Posterior cingulate gyrus (tissue), 11 donors: ENCODE measurements at regions not wholly inside any gene's neighbourhood (a gene's known extent, or its start where the extent isn't known, plus 50 kb on each side); places are given as distances from the start of the nearest gene placed in this dataset.
"Not testable (repeated sequence)": the region's sequence is repeated elsewhere in the genome, so short reads cannot be mapped to it uniquely, and the experiment has no call there.

Source experiments
- DNase-seq, 10 donors: peaks; one replicate each; pipeline versions ENCODE4 v3.0.0 to v3.0.0-alpha.2; 2020 to 2021; ENCODE audit warnings: mixed read lengths in 3 of 10
- intact Hi-C: fragments of 100-400 bp; cut with DNase I; formaldehyde crosslinking; loops from one replicate; pipeline ENCODE4 v1.15.1; 2023

- intact Hi-C loops: loop anchor here (10.0 kb wide), 1 partner anchor 170 kb away; no protein-coding TSS in a partner anchor
- no peak for DNase-seq
Measured at GRCh38 chr2:236345081-236345714, 81.0 kb upstream of the ASB18 start.

DNA sequence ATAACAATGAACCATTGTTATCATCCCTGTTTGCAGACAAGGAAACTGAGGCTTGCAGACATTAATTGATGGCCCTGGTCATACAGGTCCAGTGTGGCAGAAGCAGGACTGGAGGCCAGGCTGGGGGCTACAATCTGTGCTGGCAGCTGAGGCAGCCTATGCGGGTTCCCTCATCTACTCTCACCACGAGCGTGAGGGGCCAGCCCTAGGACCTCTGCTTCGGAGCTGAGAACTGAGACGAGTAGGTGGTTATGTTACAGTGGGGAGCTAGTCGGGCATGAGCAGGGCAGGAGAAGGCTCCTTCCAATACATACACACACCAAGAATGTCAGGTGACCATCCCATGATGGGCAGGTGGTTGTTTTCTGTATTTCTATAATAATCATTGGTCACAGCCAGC lies 82.2 kb upstream of the ASB18 start:
- intact Hi-C loops: loop anchor here (10.0 kb wide), 1 partner anchor 168 kb away; no protein-coding TSS in a partner anchor
- no peak for DNase-seq

GRCh38 chr2:236348279-236348678 lies 84.1 kb upstream of the ASB18 start:
- no peak for DNase-seq
- intact Hi-C loops: loop anchor here (10.0 kb wide), 1 partner anchor 167 kb away; no protein-coding TSS in a partner anchor

- DNase-seq: no peak
- intact Hi-C loops: loop anchor here (10.0 kb wide), 1 partner anchor 166 kb away; no protein-coding TSS in a partner anchor
Measured at GRCh38 chr2:236348976-236349375, 84.8 kb upstream of the ASB18 start.

DNA sequence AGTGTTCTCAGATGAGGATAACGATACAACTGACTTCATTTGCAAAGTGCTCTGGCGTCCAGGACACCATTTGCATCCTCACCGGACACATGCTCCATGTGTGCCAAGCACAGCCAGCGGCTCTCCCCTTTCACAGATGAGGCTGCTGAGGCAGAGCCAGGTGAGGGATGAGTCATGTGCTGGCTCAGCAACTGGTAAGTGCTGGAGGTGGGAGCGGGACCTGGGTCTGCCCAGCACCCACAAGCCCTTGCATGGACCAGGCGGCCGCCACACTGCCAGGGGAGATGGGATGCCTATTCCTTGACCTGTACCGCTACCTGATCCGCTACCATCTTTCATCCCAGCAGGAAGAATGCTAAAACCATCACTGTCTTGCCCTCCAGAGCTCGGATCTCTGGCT lies 86.2 kb upstream of the ASB18 start:
- DNase-seq: no peak

DNA sequence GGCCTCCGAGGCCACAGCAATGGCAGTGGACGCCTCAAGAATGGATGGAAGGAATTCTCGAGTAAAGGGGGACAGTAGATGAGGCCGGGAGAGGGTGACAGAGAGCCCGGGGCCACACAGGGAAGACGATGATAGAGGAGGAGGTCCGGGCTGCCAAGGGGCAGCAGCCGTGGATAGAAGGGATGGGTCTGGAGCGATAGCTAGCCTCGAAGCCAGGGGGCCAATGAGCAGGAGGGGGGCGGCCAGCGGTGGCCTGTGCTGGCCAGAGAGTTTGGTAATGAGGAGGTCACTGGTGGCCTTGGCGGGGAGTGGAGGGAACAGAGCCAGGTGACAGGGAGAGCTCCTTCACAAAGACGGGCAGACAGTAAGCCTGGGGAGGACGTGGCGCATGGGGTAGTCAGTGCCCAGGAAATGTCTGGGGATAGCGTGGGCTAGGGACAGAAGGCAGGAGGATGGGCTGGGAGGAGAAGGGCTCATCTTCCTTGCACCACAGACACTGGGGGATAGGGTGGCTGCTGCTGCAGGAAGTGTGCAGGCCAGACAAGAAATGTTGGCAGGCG lies 87.8 kb upstream of the ASB18 start:
- intact Hi-C loops: loop anchor here (2.0 kb wide), 2 partner anchors 217 to 709 kb away; partner anchors contain the start of gene ACKR3
- peak in 1 of 10 donors; percentile 77 for DNase-seq

More for the DNA sequence above, 86.2 kb upstream of the ASB18 start:
- intact Hi-C loops: no loop called here

GRCh38 chr2:236352761-236353593 lies 88.8 kb upstream of the ASB18 start:
- intact Hi-C loops: loop anchor here (2.0 kb wide), 2 partner anchors 216 to 708 kb away; partner anchors contain the start of gene ACKR3
- DNase-seq: no peak

GRCh38 chr2:236353594-236353942 lies 89.4 kb upstream of the ASB18 start:
- intact Hi-C loops: loop anchor here (2.0 kb wide), 2 partner anchors 215 to 707 kb away; partner anchors contain the start of gene ACKR3
- peak in 1 of 10 donors; percentile 65 for DNase-seq

DNA sequence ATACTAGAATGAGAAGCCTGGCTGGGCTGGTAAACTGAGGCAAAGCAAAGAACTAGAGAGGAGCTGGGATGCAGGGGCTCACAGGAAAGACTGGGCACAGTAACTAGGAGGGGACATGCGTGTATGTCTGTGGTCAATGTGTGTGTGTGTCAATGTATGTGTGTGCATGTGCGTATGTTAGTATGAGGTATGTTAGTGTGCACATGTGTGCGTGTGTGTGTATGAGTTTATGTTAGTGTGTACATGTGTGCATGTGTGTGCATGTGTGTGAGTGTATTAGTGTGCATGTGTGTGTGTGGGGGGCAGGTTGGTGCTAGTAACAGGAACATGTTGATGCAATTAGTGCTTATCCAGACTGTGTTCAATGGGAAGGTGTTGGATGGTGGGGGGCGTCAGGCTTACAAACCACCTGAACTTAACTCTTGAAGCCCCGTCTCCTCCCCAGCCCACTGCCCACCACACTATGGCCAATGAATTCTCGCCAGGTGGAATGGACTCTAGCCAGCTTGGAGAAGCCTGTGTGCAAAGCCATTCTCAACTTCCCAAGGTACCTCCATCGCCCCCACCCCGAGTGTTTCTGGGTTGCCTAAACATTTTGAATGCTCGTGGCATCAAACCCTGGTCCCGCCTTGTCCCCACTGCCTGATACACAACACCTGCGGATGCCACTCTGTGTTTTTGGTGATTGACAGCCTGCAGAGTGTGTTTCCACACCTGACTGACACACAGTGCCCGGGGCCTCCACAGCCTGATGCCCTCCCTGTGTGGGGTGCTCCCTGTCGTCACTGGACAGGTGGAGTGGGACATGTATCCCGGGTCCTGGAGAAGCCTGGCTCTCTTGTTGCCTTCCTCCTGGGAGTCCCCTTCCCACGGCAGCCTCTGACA lies 90.1 kb upstream of the ASB18 start:
- intact Hi-C loops: no loop called here
- DNase-seq: no peak

DNA sequence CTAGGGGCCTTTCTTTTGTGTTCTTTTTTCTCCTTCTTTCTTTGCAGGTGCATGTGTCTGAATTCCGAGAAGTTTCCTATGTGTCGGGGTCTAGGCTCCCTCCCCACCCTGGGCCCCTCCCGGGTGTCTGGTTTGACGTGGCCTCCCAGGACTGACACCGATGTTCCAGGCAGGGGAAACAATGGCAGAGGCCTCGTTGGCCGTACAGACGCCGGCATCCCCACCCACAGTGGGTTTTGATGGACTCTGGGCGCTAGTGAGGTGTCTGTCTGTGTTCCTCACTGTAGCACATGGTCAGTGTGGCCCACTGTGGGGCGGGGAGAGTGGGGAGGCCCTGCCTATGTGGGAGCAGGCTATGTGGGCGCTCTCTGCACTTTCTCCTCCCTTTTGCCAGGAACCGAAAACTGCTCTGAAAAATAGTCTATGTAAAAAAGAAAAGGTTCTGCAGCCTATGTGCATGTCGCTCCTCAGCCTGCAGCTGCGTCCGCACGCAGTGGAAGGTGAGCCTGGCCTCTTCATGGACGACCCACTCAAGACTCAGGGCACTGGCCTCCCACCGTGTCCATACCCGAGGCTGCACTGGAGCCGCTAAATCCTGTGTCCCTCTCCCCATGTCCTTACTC lies 90.9 kb upstream of the ASB18 start:
- DNase-seq: peak in 1 of 10 donors; percentile 72
- intact Hi-C loops: no loop called here

GRCh38 chr2:236355911-236356310 lies 91.7 kb upstream of the ASB18 start:
- DNase-seq: no peak
- intact Hi-C loops: no loop called here

DNA sequence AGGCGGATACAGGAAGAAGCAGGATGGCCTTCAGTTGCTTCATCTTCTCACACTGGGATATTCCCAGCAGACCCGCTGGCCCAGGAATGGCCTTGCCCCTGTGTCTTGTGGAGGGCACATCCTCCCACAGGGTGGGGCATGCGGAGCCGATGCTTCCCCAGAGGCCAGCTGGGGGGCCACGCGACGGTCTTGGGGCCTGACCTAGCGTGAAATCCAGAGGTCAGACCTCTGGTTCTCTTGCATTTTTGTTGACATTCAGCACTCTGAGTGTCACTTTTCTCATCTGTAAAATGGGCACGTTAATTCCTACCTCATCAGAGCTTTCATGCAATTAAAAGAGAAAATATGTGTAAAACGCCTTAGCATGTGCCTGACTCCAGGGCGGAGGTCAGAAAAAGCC lies 92.1 kb upstream of the ASB18 start:
- intact Hi-C loops, DNase-seq: not testable (repeated sequence)

GRCh38 chr2:236358482-236358881 lies 94.3 kb upstream of the ASB18 start:
- DNase-seq, intact Hi-C loops: not testable (repeated sequence)

GRCh38 chr2:236359426-236360045 lies 95.3 kb upstream of the ASB18 start:
- peak in 1 of 10 donors; percentile 59 for DNase-seq
- intact Hi-C loops: no loop called here

GRCh38 chr2:236360496-236360895 lies 96.3 kb upstream of the ASB18 start:
- intact Hi-C loops: no loop called here
- no peak for DNase-seq

DNA sequence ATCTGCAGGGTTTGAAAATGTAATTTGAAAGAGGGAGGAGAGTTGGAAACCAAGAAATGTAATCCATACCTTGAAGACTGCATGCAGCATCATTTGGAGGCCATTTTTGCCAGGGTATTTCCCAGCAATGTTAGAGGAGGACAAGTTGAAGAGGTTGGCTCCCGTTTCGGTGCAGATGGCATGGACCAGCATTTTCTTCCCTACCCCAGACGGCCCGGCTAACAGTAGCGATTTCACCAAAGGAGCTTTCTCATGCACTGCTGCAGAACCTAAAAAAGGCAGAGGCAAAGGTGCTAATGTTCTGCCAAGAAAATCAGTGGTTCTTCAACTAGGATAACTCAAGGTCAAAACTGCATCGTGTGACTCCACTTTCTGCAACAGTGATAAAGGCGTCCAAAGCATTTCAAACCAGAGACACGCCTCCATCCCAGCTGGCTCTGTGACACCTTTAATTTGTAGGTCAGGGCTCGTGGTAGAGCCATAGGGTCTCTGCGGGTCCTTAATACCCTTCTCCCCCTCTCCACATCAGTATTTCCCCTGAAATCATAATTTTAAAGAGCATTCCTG lies 99.6 kb upstream of the ASB18 start:
- intact Hi-C loops: no loop called here
- DNase-seq: no peak

DNA sequence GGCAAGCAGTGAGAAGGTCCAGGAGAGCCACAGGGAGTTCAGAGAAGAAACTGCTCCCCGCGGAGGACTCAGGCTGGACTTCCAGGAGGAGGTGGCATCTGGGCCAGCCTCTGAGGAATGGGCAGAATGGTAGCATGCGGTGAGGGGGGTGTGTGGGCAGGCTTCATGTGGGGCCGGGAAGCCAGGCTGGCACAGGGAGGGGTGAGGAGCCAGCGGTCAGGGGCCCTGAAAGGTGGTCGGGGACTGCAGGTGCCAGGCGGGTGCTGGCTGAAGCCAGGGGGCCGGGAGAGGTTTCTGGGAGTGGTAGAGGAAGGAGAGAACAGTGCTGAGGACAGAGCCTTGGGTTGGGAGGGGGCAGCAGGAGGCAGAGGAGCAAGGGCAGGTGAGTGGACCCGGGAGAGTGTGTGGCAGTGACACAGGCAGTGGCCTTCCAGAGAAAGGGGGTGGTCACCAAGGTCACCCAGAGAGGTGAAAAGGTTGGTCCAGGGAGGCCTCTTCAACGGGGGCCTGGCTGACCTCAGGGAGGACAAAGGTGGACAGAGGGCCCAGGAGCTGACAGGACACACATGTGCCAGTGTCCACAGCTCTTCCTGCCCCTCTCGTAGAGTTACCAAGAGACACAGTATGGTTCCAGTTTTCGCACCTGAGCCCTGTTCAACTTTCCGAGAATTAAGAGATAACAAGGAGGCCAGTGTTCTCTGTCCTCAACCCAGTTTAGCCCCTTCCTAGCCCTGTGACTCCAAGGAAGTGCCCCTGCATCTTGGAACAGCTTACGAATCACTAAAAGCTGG lies 101.2 kb upstream of the ASB18 start:
- DNase-seq: peak in 1 of 10 donors; percentile 57
- intact Hi-C loops: no loop called here

GRCh38 chr2:236366049-236366387 lies 101.8 kb upstream of the ASB18 start:
- DNase-seq: no peak
- intact Hi-C loops: no loop called here
